AG04450 (cell line): ENCODE measurements at regions not wholly inside any gene's neighbourhood (a gene's known extent, or its start where the extent isn't known, plus 50 kb on each side); places are given as distances from the start of the nearest gene placed in this dataset.

Experiments used
- CTCF ChIA-PET: fragments of 300-600, 350-600 bp; formaldehyde crosslinking; extraction: SDS; loops from one replicate; lab custom pipeline; 2022; ENCODE audit warnings: antibody characterized with exemption, inconsistent platforms; lab: Charles Lee
- POLR2A ChIA-PET: fragments of 350-600 bp; formaldehyde crosslinking; extraction: SDS; loops from one replicate; lab custom pipeline; 2021; ENCODE audit warnings: antibody characterized with exemption, inconsistent platforms; lab: Yijun Ruan, JAX
- DNase-seq: peaks from one replicate; pipeline ENCODE4 v3.0.0-alpha.2; 2011; ENCODE audit warnings: low read depth, low spot score
- H3K27ac ChIP-seq: one replicate; pipeline ENCODE4 v1.5.1; 2012; ENCODE audit warnings: low read depth, low read length, control low read depth
- H3K27me3 ChIP-seq: one replicate; pipeline ENCODE4 v1.6.0; 2012; ENCODE audit warnings: low read length; ENCODE audit not compliant: control insufficient read depth, insufficient read depth
- H3K4me3 ChIP-seq: 2 replicates; pipeline ENCODE4 v1.5.1; 2011; ENCODE audit warnings: mild to moderate bottlenecking, low read depth, low read length, control low read depth
- H3K9me3 ChIP-seq: 2 replicates; pipeline ENCODE4 v1.5.1; 2012; ENCODE audit warnings: low read length; ENCODE audit not compliant: control insufficient read depth, insufficient read depth
- TF ChIP-seq, protein P1 (sequence below): IDR thresholded peaks from 2 replicates; pipeline ENCODE4 v1.5.1; 2011; ENCODE audit warnings: low read depth, low read length, control low read depth, inconsistent platforms

DNA sequence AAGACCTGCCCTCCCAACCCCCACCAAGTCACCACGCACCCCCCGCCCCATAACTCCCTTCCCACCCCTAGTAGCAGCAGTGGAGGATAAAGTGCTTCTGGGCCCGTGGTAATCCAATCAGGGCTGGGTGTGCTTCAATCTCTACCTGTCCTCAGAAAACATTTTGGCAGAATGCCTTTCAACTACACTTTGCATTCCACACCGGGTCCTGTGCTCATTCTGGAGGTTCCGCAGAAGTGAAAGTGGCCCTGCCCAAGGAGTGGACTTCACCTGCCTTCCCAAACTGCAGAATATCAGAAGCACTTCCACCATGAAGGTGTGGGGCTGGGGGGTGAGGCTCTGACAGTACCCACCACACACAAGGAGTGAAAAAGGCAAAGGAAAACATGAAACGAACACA lies 322.3 kb downstream of the DHX15 start:
- no peak for DNase-seq
- H3K4me3 ChIP-seq = no peak overlapping the region
- POLR2A ChIA-PET = no interaction called here
- H3K27ac ChIP-seq = peak overlapping the region; percentile 34
- H3K27me3 ChIP-seq = peaks cover 2% of the 10 kb centered on the region
- H3K9me3 ChIP-seq = no peaks in the 10 kb centered on the region
- CTCF ChIA-PET = no interaction called here
- TF ChIP-seq, protein P1, sequence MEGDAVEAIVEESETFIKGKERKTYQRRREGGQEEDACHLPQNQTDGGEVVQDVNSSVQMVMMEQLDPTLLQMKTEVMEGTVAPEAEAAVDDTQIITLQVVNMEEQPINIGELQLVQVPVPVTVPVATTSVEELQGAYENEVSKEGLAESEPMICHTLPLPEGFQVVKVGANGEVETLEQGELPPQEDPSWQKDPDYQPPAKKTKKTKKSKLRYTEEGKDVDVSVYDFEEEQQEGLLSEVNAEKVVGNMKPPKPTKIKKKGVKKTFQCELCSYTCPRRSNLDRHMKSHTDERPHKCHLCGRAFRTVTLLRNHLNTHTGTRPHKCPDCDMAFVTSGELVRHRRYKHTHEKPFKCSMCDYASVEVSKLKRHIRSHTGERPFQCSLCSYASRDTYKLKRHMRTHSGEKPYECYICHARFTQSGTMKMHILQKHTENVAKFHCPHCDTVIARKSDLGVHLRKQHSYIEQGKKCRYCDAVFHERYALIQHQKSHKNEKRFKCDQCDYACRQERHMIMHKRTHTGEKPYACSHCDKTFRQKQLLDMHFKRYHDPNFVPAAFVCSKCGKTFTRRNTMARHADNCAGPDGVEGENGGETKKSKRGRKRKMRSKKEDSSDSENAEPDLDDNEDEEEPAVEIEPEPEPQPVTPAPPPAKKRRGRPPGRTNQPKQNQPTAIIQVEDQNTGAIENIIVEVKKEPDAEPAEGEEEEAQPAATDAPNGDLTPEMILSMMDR = no peak

DNA sequence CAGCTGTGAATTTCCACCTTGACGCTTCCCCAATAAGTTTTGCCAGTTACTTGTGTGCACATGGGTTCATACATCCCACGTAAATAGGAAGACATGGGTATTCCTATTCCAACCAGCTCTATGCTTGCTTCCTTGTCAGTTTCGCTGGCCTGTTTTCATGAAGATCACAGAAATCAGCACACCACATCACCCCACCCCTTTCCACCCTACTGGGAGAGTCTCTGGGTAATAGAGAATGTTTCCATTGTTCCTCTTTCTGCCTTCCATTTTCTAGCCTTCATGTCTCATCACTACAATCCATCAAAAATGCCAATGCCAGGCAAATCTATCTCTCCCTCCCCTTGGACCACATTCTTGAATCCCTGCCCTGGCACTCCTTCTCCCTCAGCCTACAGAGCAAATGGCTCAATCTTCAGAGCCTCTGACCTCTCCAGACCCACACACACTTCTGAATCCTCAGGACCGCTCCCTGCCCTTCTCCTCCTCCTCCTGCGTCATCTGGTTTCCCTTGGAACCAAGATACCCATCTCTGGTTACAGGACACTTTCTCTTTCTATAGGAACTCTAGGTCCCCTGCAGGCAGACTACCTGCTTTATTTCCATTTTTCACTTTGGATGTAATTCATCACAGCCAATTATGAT lies 323.3 kb downstream of the DHX15 start:
- H3K9me3 ChIP-seq = no peaks in the 10 kb centered on the region
- H3K27ac ChIP-seq = no peak overlapping the region
- no peak overlapping the region for H3K4me3 ChIP-seq
- DNase-seq = no peak
- TF ChIP-seq, protein P1 = no peak
- peaks cover 2% of the 10 kb centered on the region for H3K27me3 ChIP-seq
- ChIA-PET POLR2A (no interaction called here), CTCF (interaction anchor here (0.6 kb wide), 1 partner anchor 404 kb away, joined by 4 read pairs; no protein-coding TSS in a partner anchor)

DNA sequence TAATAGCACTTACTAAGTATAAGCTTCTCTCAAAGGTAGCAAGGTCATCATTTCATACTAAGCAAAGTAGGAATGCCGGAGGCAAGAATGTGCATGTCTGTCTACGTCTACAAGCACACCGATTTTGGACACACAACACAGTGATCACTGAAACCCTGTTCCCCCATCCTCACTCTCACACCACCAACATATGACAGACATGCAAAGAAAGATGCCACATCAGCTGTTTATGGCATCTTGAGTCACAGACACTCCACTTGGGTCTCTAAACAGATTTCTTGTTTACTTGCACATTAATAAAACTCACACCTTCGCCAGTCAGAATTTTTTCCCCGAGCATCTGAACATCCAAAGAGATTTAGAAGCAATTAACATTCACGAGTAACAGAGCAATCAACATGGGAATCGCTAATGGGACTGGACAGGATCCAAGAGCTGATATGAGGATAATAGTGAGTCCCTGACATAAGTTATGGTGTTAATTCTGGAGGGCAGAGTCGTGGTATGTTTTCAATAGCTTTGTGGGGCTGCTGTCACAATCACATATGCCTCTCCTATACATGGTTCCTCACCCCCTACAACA lies 324.1 kb downstream of the DHX15 start:
- TF ChIP-seq, protein P1 = no peak
- ChIA-PET CTCF (interaction anchor here (0.6 kb wide), 1 partner anchor 403 kb away, joined by 4 read pairs; no protein-coding TSS in a partner anchor), POLR2A (no interaction called here)

DNA sequence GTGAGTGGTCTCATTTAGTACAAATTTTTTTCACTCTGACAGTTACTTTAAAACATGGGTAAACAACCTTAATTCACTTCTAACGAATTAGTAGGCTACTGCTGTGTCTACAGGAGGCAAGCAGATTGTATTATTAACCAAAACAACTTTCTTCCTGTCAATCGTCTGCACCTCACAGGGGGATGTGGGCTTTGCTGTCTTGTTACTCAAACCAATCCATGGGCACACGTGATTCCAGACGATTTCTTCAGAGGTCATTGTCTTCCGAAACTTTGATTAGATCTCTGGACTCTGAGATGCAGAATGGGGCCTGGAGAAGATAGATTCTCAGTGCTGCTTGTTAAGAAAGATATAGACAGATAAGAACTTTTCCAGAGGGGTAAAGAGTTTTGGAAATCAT lies 327.8 kb downstream of the DHX15 start:
- H3K9me3 ChIP-seq = no peaks in the 10 kb centered on the region
- no peak overlapping the region for H3K27ac ChIP-seq
- no peak for DNase-seq
- H3K27me3 ChIP-seq = no peaks in the 10 kb centered on the region
- CTCF ChIA-PET = no interaction called here
- TF ChIP-seq, protein P1 = no peak
- POLR2A ChIA-PET = no interaction called here
- H3K4me3 ChIP-seq = no peak overlapping the region

More for the DNA sequence above, 324.1 kb downstream of the DHX15 start:
- Histone ChIP-seq H3K27me3 (peaks cover 2% of the 10 kb centered on the region), H3K4me3 (no peak overlapping the region), H3K9me3 (no peaks in the 10 kb centered on the region), H3K27ac (no peak overlapping the region)
- no peak for DNase-seq

DNA sequence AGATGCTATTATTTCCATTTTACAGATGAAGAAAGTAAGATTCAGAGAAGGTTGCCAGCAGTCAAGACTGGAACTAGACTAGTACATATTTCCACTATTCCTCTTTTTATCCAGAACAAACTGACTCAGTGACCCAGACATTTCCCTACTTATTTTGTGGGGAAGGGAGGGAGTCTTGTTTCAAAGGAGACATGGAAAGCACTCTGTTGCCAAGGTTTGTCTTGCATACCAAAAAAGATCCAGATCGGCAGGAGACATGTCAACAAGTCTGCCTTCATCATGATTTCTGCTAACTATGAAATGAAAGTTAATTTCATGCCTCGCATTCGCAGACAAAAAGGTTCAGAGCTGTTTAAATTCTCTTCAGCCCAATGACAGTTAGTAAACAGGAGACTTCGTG lies 328.3 kb downstream of the DHX15 start:
- TF ChIP-seq, protein P1 = no peak

More for the DNA sequence above, 328.3 kb downstream of the DHX15 start:
- no peaks in the 10 kb centered on the region for H3K27me3 ChIP-seq
- ChIA-PET CTCF (no interaction called here), POLR2A (no interaction called here)
- DNase-seq = no peak
- no peak overlapping the region for H3K27ac ChIP-seq
- H3K4me3 ChIP-seq = no peak overlapping the region
- no peaks in the 10 kb centered on the region for H3K9me3 ChIP-seq
